ENCODE measurements at regions not wholly inside any gene's neighbourhood (a gene's known extent, or its start where the extent isn't known, plus 50 kb on each side); places are given as distances from the start of the nearest gene placed in this dataset.

DNA sequence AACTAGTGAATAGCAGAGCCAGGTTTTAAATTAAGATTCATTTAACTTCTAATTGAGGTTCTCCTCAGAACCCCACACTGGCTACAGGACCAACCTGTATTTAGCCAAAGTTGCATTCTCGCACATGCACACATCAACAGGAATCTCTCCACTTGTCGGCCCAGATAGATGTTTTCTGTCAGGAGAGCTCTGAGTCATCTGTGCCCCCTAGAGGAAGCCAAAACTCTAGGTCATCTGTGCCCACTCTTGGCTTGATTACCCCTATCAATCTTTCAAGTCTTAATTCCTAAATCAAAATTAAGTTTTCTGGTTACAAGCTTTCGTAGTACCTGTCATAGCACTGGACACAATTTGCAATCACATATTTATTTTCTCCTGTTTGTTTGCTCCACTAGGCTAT, 104.9 kb upstream of the EOMES start:
- H3K36me3 ChIP-seq (ENCODE audit: control insufficient read depth, low read length) = no peaks in the 10 kb centered on the region
- H3K4me2 ChIP-seq (ENCODE audit: low read length) = no peak overlapping the region
- no peak overlapping the region for H3K4me3 ChIP-seq (ENCODE audit: low read length)
- no peak for TF ChIP-seq EZH2phosphoT487 (IDR thresholded peaks at IDR 0.05; ENCODE audit: borderline replicate concordance, low read length)
- TF ChIP-seq, protein P1, sequence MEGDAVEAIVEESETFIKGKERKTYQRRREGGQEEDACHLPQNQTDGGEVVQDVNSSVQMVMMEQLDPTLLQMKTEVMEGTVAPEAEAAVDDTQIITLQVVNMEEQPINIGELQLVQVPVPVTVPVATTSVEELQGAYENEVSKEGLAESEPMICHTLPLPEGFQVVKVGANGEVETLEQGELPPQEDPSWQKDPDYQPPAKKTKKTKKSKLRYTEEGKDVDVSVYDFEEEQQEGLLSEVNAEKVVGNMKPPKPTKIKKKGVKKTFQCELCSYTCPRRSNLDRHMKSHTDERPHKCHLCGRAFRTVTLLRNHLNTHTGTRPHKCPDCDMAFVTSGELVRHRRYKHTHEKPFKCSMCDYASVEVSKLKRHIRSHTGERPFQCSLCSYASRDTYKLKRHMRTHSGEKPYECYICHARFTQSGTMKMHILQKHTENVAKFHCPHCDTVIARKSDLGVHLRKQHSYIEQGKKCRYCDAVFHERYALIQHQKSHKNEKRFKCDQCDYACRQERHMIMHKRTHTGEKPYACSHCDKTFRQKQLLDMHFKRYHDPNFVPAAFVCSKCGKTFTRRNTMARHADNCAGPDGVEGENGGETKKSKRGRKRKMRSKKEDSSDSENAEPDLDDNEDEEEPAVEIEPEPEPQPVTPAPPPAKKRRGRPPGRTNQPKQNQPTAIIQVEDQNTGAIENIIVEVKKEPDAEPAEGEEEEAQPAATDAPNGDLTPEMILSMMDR (IDR thresholded peaks at IDR 0.05; ENCODE audit: low read depth, low read length, poor library complexity, severe bottlenecking) = no peak
- no peak overlapping the region for H3K27ac ChIP-seq (ENCODE audit: low read depth, low read length)
- no peaks in the 10 kb centered on the region for H4K20me1 ChIP-seq (ENCODE audit: control insufficient read depth, insufficient read depth, low read depth, low read length)
- H3K9me3 ChIP-seq (ENCODE audit: control insufficient read depth, insufficient read depth, low read length) = no peaks in the 10 kb centered on the region
- no peaks in the 10 kb centered on the region for H3K4me1 ChIP-seq (ENCODE audit: control insufficient read depth, low read length)
- 0 out of 2 replicates have a peak, but pooled peaks cover 2% of the 10 kb centered on the region for H3K27me3 ChIP-seq (ENCODE audit: control insufficient read depth, low read length)
- no peaks in the 10 kb centered on the region for H3K9me2 ChIP-seq (replicated peaks; ENCODE audit: control insufficient read depth, low read length)
- H3F3A ChIP-seq (ENCODE audit: control insufficient read depth, insufficient read depth) = no peaks in the 10 kb centered on the region
- no peaks in the 10 kb centered on the region for H3K79me2 ChIP-seq (ENCODE audit: control insufficient read depth, low read length)

DNA sequence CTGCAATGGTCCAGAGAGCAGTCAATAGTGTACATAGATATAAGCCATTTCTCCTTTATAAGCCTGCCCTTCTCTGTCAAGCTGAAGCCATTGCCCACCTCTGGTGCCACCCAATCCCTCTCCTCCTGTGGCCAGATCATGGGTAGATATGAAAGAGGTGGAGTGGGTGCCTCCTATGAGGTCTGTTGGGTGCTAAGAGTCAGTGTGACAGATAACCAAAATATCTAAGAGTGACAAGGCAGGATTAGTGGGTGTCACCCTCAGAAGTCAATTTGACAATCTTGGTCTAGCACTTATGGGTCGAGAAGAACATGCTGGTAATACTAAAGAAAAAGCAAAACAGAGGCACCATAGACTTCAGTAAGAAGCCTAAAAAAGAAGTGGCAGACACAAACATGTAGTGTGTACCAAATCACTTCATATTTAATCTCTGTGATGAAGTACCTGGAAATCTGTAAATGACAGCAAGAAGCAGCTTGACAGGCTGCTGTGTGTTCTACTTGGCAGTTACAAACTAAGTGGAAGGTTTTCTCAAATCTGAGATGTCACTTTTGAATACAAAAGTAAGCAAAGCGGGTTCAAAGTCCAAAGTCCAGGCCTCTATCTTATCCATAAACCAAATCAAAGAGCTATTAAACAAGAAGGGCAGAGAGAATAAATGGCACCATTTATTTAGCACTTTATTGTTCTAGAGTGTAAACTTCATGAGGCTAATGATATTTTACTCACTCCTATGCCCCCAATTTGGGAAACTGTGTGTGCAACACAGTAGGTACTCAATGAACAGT, 118.9 kb upstream of the EOMES start:
- Histone ChIP-seq H3K4me3 (ENCODE audit: low read length) (no peak overlapping the region), H3K4me2 (ENCODE audit: low read length) (no peak overlapping the region), H4K20me1 (ENCODE audit: control insufficient read depth, insufficient read depth, low read depth, low read length) (no peaks in the 10 kb centered on the region), H3K9me3 (ENCODE audit: control insufficient read depth, insufficient read depth, low read length) (no peaks in the 10 kb centered on the region), H3K27ac (ENCODE audit: low read depth, low read length) (no peak overlapping the region), H3F3A (ENCODE audit: control insufficient read depth, insufficient read depth) (no peaks in the 10 kb centered on the region), H3K36me3 (ENCODE audit: control insufficient read depth, low read length) (no peaks in the 10 kb centered on the region), H3K9me2 (replicated peaks; ENCODE audit: control insufficient read depth, low read length) (no peaks in the 10 kb centered on the region), H3K4me1 (ENCODE audit: control insufficient read depth, low read length) (no peaks in the 10 kb centered on the region), H3K79me2 (ENCODE audit: control insufficient read depth, low read length) (no peaks in the 10 kb centered on the region), H3K27me3 (ENCODE audit: control insufficient read depth, low read length) (no peaks in the 10 kb centered on the region)
- TF ChIP-seq, protein P1 (IDR thresholded peaks at IDR 0.05; ENCODE audit: low read depth, low read length, poor library complexity, severe bottlenecking) = no peak
- TF ChIP-seq EZH2phosphoT487 (IDR thresholded peaks at IDR 0.05; ENCODE audit: borderline replicate concordance, low read length) = no peak

DNA sequence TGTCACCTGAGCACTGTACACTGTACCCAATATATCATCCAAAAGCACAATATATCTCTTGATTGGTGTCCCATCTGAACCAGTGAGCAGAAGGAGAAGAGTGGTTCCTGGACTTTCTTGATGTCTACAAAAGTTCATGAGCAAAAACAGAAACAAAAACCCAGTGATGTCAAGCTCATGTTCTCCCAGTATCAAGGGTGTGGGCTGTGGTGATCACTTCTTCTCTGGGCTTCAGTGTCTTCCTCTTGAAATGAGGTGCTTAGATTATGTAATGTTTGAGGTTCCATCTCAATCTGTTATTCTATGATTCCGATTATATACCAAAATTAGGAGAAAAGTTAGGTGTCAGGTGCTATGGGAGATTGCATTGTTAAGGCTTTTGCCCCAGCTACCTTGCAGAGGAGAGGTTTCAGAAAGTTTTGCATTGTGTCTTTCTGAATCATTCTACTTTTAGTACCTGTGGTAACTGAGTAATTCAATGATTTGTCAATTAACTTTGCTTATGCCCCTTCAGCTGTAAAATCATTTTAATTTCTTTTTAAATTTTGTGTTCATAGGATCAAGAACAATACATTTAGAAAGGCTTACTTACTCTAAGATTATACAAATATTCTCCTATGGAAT, 122.0 kb upstream of the EOMES start:
- Histone ChIP-seq H3K27ac (ENCODE audit: low read depth, low read length) (no peak overlapping the region), H3K27me3 (ENCODE audit: control insufficient read depth, low read length) (no peaks in the 10 kb centered on the region), H3K4me3 (ENCODE audit: low read length) (no peak overlapping the region), H3K79me2 (ENCODE audit: control insufficient read depth, low read length) (no peaks in the 10 kb centered on the region), H3K4me1 (ENCODE audit: control insufficient read depth, low read length) (no peaks in the 10 kb centered on the region), H3K4me2 (ENCODE audit: low read length) (no peak overlapping the region), H4K20me1 (ENCODE audit: control insufficient read depth, insufficient read depth, low read depth, low read length) (no peaks in the 10 kb centered on the region), H3K9me3 (ENCODE audit: control insufficient read depth, insufficient read depth, low read length) (no peaks in the 10 kb centered on the region), H3F3A (ENCODE audit: control insufficient read depth, insufficient read depth) (no peaks in the 10 kb centered on the region), H3K36me3 (ENCODE audit: control insufficient read depth, low read length) (no peaks in the 10 kb centered on the region), H3K9me2 (replicated peaks; ENCODE audit: control insufficient read depth, low read length) (no peaks in the 10 kb centered on the region)
- TF ChIP-seq, protein P1 (IDR thresholded peaks at IDR 0.05; ENCODE audit: low read depth, low read length, poor library complexity, severe bottlenecking) = no peak
- no peak for TF ChIP-seq EZH2phosphoT487 (IDR thresholded peaks at IDR 0.05; ENCODE audit: borderline replicate concordance, low read length)

Data from DOHH2 (cell line).